Prostate gland (tissue), 2 donors: ENCODE measurements at regions not wholly inside any gene's neighbourhood (a gene's known extent, or its start where the extent isn't known, plus 50 kb on each side); places are given as distances from the start of the nearest gene placed in this dataset.

Source experiments
- DNase-seq: peaks from one replicate; pipeline ENCODE4 v3.0.0-alpha.2; 2019; ENCODE audit warnings: low spot score
- H3K27ac ChIP-seq, 2 donors: fragments of 200-600 bp; sonication (generic); 2 replicates each; pipeline ENCODE4 v1.5.1; 2017 to 2019
- H3K27me3 ChIP-seq: fragments of 200-600 bp; sonication (generic); replicated peaks from 2 replicates; pipeline ENCODE4 v1.5.1; 2019; ENCODE audit not compliant: insufficient read depth
- H3K36me3 ChIP-seq, 2 donors: fragments of 200-600 bp; sonication (generic); 1 replicate in 1 of 2; 2 replicates in 1 of 2; pipeline versions ENCODE4 v1.5.1 to v1.8.1; 2017 to 2019
- H3K4me1 ChIP-seq: fragments of 200-600 bp; sonication (generic); replicated peaks from 2 replicates; pipeline ENCODE4 v1.5.1; 2019
- H3K4me3 ChIP-seq, 2 donors: fragments of 200-600 bp; sonication (generic); 2 replicates each; pipeline ENCODE4 v1.5.1; 2017 to 2019
- H3K9me3 ChIP-seq: fragments of 200-600 bp; sonication (generic); 2 replicates; pipeline ENCODE4 v1.5.1; 2017
- POLR2A ChIP-seq: fragments of 450-650 bp; IDR thresholded peaks from one replicate; pipeline ENCODE4 v1.6.1; 2016; ENCODE audit warnings: antibody characterized with exemption, mild to moderate bottlenecking
- POLR2AphosphoS5 ChIP-seq: sonication (generic); formaldehyde crosslinking; IDR thresholded peaks from one replicate; pipeline ENCODE4 v1.6.1; 2017; ENCODE audit warnings: antibody characterized with exemption
- WGBS: methylation state at CpG from one replicate; pipeline ENCODE4 v1.1.5; 2018; 5-methylcytosine and 5-hydroxymethylcytosine counted together
- intact Hi-C: fragments of 100-400 bp; cut with DNase I; formaldehyde crosslinking; loops from one replicate; pipeline ENCODE4 v1.14.2; 2022
- TF ChIP-seq, protein P1 (sequence below), 4 experiments: fragments of 200-600 bp in 2 of 4; fragments of 450-650 bp in 2 of 4; sonication (generic) in 2 of 4; IDR thresholded peaks; 1 replicate in 3 of 4; 2 replicates in 1 of 4; pipeline ENCODE4 v1.5.1; 2016 to 2019; ENCODE audit warnings: antibody characterized with exemption in 4 of 4, mild to moderate bottlenecking in 2 of 4, moderate library complexity in 2 of 4

DNA sequence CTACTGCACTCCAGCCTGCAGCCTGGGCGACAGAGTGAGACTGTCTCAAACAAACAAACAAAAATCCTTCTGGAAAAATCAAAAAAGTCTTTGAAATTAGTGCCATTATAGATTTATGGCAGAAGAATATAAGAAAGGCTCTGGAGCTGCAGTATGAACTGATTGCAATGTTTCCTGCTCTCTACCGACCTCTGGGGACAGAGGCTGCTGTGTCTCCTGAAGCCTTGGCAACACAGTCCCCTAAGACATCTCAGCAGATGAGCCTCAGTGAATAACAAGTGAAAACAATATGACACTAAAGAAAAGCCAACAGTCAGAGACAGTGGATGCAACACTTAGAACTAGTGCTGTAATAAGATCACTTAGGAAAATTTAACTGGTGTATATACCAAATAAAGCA, 494.9 kb upstream of the LRATD1 start:
- H3K36me3 ChIP-seq: no peaks in the 10 kb centered on the region
- H3K9me3 ChIP-seq: no peaks in the 10 kb centered on the region
- intact Hi-C loops: no loop called here
- no peak overlapping the region for H3K4me3 ChIP-seq
- H3K27ac ChIP-seq: no peak overlapping the region
- TF ChIP-seq, protein P1, sequence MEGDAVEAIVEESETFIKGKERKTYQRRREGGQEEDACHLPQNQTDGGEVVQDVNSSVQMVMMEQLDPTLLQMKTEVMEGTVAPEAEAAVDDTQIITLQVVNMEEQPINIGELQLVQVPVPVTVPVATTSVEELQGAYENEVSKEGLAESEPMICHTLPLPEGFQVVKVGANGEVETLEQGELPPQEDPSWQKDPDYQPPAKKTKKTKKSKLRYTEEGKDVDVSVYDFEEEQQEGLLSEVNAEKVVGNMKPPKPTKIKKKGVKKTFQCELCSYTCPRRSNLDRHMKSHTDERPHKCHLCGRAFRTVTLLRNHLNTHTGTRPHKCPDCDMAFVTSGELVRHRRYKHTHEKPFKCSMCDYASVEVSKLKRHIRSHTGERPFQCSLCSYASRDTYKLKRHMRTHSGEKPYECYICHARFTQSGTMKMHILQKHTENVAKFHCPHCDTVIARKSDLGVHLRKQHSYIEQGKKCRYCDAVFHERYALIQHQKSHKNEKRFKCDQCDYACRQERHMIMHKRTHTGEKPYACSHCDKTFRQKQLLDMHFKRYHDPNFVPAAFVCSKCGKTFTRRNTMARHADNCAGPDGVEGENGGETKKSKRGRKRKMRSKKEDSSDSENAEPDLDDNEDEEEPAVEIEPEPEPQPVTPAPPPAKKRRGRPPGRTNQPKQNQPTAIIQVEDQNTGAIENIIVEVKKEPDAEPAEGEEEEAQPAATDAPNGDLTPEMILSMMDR (IDR thresholded peaks at IDR 0.05): no peak
- no peak for TF ChIP-seq POLR2AphosphoS5
- no peaks in the 10 kb centered on the region for H3K27me3 ChIP-seq
- H3K4me1 ChIP-seq: no peaks in the 10 kb centered on the region
- 44% methylated on average over 2 of the region's 2 CpGs for WGBS
- no peak for DNase-seq

DNA sequence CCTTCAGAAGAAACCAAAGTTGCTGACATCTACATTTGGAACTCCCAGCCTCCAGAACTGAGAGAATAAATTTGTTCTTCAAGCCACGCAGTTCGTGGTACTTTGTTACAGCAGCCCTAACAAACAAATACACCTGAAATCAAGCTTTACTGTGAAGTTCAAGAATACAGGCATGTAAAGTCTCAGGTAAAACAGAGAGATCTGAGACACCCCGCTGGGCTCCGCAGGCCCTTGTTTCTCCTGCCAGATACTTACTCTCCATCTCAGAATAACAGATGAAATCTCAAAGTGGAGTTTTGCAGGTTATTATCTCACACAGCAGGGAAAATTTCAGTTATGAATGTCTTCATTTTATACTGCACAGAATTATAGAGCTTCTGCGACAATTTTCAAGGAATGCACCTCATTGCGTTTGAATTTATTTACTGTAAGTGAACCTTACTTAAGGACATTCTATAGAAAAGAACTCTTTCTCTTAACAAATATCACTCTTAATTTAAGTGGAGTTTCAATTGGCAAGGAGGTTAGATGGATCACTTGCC, 492.4 kb upstream of the LRATD1 start:
- no peak overlapping the region for H3K27ac ChIP-seq
- DNase-seq: no peak
- WGBS: 86% methylated on average over 6 of the region's 6 CpGs
- TF ChIP-seq, protein P1 (IDR thresholded peaks at IDR 0.05): no peak
- TF ChIP-seq POLR2AphosphoS5: no peak
- TF ChIP-seq POLR2A: no peak
- no peaks in the 10 kb centered on the region for H3K27me3 ChIP-seq
- H3K36me3 ChIP-seq: no peaks in the 10 kb centered on the region
- H3K4me3 ChIP-seq: no peak overlapping the region
- intact Hi-C loops: no loop called here
- H3K9me3 ChIP-seq: no peaks in the 10 kb centered on the region
- H3K4me1 ChIP-seq: no peaks in the 10 kb centered on the region

DNA sequence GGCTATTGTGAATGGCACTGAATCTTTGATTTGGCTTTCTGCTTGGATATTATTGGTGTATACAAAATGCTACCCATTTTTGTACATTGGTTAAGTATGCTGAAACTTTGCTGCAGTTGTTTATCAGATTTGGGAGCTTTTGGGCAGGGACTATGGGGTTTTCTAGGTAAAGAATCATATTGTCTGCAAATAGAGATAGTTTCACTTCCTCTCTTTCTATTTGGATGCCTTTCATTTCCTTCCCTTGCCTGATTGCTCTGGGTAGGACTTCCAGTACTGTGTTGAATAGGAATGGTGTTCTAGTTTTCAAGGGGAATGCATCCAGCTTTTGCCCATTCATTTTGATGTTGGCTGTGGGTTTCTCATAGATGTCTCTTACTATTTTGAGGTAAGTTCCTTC, 489.1 kb upstream of the LRATD1 start:
- H3K36me3 ChIP-seq: no peaks in the 10 kb centered on the region
- intact Hi-C loops: no loop called here
- DNase-seq: no peak
- no peak overlapping the region for H3K27ac ChIP-seq
- H3K9me3 ChIP-seq: no peaks in the 10 kb centered on the region
- no peak for TF ChIP-seq POLR2AphosphoS5
- TF ChIP-seq, protein P1 (IDR thresholded peaks at IDR 0.05): no peak
- TF ChIP-seq POLR2A: no peak
- no peaks in the 10 kb centered on the region for H3K4me1 ChIP-seq
- H3K4me3 ChIP-seq: no peak overlapping the region
- H3K27me3 ChIP-seq: no peaks in the 10 kb centered on the region

DNA sequence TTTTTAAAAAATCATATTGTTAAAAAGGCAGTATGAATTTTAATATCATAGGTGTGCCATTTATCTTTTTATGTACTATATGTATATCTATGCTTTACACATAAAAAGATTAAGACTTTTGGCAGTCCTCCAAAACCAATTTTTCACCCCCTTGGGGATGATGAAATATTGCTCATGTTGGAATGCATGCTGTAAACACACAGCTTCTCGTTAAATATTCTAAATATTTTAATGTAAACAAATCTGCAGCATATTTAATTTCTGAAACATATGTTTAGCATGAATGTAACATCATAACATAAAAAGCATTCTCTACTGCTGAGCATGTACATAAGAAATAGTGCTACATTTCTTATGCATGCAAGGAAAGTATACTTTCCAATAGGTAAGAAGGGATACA, 484.3 kb upstream of the LRATD1 start:
- no peak for TF ChIP-seq POLR2A
- TF ChIP-seq, protein P1 (IDR thresholded peaks at IDR 0.05): no peak
- TF ChIP-seq POLR2AphosphoS5: no peak
- no peaks in the 10 kb centered on the region for H3K36me3 ChIP-seq
- intact Hi-C loops: no loop called here
- no peaks in the 10 kb centered on the region for H3K27me3 ChIP-seq
- H3K4me1 ChIP-seq: no peaks in the 10 kb centered on the region
- 29% methylated on average over 1 of the region's 1 CpG for WGBS
- no peaks in the 10 kb centered on the region for H3K9me3 ChIP-seq
- H3K4me3 ChIP-seq: no peak overlapping the region
- no peak for DNase-seq
- H3K27ac ChIP-seq: no peak overlapping the region

DNA sequence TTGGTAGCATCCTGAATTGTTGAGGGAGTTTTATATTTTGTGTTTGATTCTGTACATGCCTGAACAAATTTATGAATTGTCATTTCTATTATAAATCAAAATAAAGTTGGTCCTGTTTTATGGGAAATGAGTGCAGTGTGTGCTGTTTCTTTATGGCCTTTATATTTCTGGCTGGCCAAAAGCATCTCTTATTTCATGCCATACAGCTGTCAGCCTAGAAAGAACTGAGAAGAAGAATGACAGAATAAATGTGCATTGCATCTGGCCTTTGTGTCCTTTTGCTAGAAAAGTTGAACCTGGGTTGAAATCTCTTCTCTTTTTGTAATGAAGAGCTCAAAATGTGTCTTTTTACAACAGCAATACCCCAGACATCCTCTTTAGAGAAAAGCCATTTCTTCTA, 474.7 kb upstream of the LRATD1 start:
- Histone ChIP-seq H3K4me1 (no peaks in the 10 kb centered on the region), H3K27me3 (no peaks in the 10 kb centered on the region), H3K9me3 (no peaks in the 10 kb centered on the region), H3K27ac (no peak overlapping the region), H3K36me3 (no peaks in the 10 kb centered on the region), H3K4me3 (no peak overlapping the region)
- TF ChIP-seq, protein P1 (IDR thresholded peaks at IDR 0.05): no peak
- TF ChIP-seq POLR2A (no peak), POLR2AphosphoS5 (no peak)
- DNase-seq: no peak
- intact Hi-C loops: no loop called here
